Neuronal stem cell (in vitro differentiated cells): ENCODE measurements at regions not wholly inside any gene's neighbourhood (a gene's known extent, or its start where the extent isn't known, plus 50 kb on each side); places are given as distances from the start of the nearest gene placed in this dataset.
"Not testable (repeated sequence)": the region's sequence is repeated elsewhere in the genome, so short reads cannot be mapped to it uniquely, and the experiment has no call there.

Source experiments
- DNase-seq: peaks from one replicate; pipeline ENCODE4 v3.0.0-alpha.2; 2013; ENCODE audit warnings: low spot score
- H2AFZ ChIP-seq: one replicate; pipeline ENCODE4 v1.6.1; 2013; ENCODE audit warnings: mild to moderate bottlenecking, low read length, inconsistent platforms
- H2AK5ac ChIP-seq: 2 replicates; pipeline ENCODE4 v1.6.1; 2013; ENCODE audit warnings: low read depth, mild to moderate bottlenecking, inconsistent platforms, low read length, moderate library complexity, mixed read lengths
- H2BK120ac ChIP-seq: 2 replicates; pipeline ENCODE4 v1.6.1; 2013; ENCODE audit warnings: low read depth, mild to moderate bottlenecking, inconsistent platforms, low read length, moderate library complexity, mixed read lengths
- H2BK12ac ChIP-seq: one replicate; pipeline ENCODE4 v1.6.1; 2013; ENCODE audit warnings: low read length, inconsistent platforms
- H2BK15ac ChIP-seq: 2 replicates; pipeline ENCODE4 v1.6.1; 2013; ENCODE audit warnings: mild to moderate bottlenecking, low read length, inconsistent platforms, mixed read lengths
- H2BK5ac ChIP-seq: one replicate; pipeline ENCODE4 v1.6.1; 2013; ENCODE audit warnings: inconsistent platforms, mild to moderate bottlenecking, low read length, moderate library complexity
- H3K14ac ChIP-seq: one replicate; pipeline ENCODE4 v1.6.1; 2013; ENCODE audit warnings: low read length, inconsistent platforms
- H3K18ac ChIP-seq: 2 replicates; pipeline ENCODE4 v1.6.1; 2013; ENCODE audit warnings: low read length, inconsistent platforms
- H3K23ac ChIP-seq: 2 replicates; pipeline ENCODE4 v1.6.1; 2013; ENCODE audit warnings: low read depth, mild to moderate bottlenecking, mixed read lengths, low read length, inconsistent platforms; ENCODE audit not compliant: poor library complexity
- H3K27ac ChIP-seq: replicated peaks from 3 replicates; pipeline ENCODE4 v1.5.1; 2013; ENCODE audit warnings: low read length, inconsistent platforms
- H3K27me3 ChIP-seq, 3 experiments: 2 replicates each; pipeline ENCODE4 v1.6.1; 2013; ENCODE audit warnings: low read length in 3 of 3, mild to moderate bottlenecking in 2 of 3, inconsistent platforms in 1 of 3, low read depth in 1 of 3, mixed read lengths in 1 of 3, moderate library complexity in 1 of 3; ENCODE audit not compliant: control insufficient read depth in 3 of 3, insufficient read depth in 3 of 3
- H3K36me3 ChIP-seq, 2 donors: replicated peaks in 1 of 2; 2 replicates each; pipeline ENCODE4 v1.6.1; 2013; ENCODE audit warnings: low read length in 2 of 2; ENCODE audit not compliant: control insufficient read depth in 2 of 2, insufficient read depth in 2 of 2
- H3K4ac ChIP-seq: 2 replicates; pipeline ENCODE4 v1.6.1; 2013; ENCODE audit warnings: inconsistent platforms, mild to moderate bottlenecking, low read length, moderate library complexity
- H3K4me1 ChIP-seq, 2 donors: 1 replicate in 1 of 2; 2 replicates in 1 of 2; pipeline ENCODE4 v1.6.1; 2013; ENCODE audit warnings: low read length in 2 of 2, low read depth in 1 of 2; ENCODE audit not compliant: control insufficient read depth in 2 of 2, insufficient read depth in 1 of 2
- H3K4me2 ChIP-seq: one replicate; pipeline ENCODE4 v1.6.1; 2013; ENCODE audit warnings: mild to moderate bottlenecking, low read length, inconsistent platforms; ENCODE audit not compliant: insufficient read depth, poor library complexity, severe bottlenecking
- H3K4me3 ChIP-seq, 2 donors: 2 replicates each; pipeline ENCODE4 v1.5.1; 2013; ENCODE audit warnings: low read length in 2 of 2, mild to moderate bottlenecking in 2 of 2, inconsistent platforms in 1 of 2, moderate library complexity in 1 of 2
- H3K79me1 ChIP-seq: one replicate; pipeline ENCODE4 v1.6.1; 2013; ENCODE audit warnings: low read depth, mild to moderate bottlenecking, inconsistent platforms, low read length, moderate library complexity
- H3K9ac ChIP-seq: one replicate; pipeline ENCODE4 v1.6.1; 2013; ENCODE audit warnings: mild to moderate bottlenecking, low read depth, low read length, inconsistent platforms; ENCODE audit not compliant: poor library complexity
- H3K9me3 ChIP-seq, 2 donors: replicated peaks in 1 of 2; 2 replicates each; pipeline versions ENCODE3 to v1.6.1; 2013; ENCODE audit warnings: low read length in 2 of 2, mild to moderate bottlenecking in 2 of 2, inconsistent platforms in 1 of 2, low read depth in 1 of 2, mixed read lengths in 1 of 2, moderate library complexity in 1 of 2; ENCODE audit not compliant: control insufficient read depth in 2 of 2, insufficient read depth in 1 of 2
- H4K8ac ChIP-seq: one replicate; pipeline ENCODE4 v1.6.1; 2013; ENCODE audit warnings: low read depth, mild to moderate bottlenecking, inconsistent platforms, low read length, moderate library complexity
- H4K91ac ChIP-seq: one replicate; pipeline ENCODE4 v1.6.1; 2013; ENCODE audit warnings: low read length, low read depth, mild to moderate bottlenecking, inconsistent platforms; ENCODE audit not compliant: poor library complexity
- WGBS, 2 donors: extraction: QIAGEN DNeasy Blood & Tissue Kit; methylation state at CpG; one replicate each; pipeline ENCODE4 v1.1.7; 2013; ENCODE audit warnings: missing lambda C conversion rate in 2 of 2, mixed read lengths in 1 of 2; ENCODE audit not compliant: insufficient read length in 2 of 2, insufficient replicate concordance in 1 of 2; ENCODE audit errors: extremely low coverage in 2 of 2; 5-methylcytosine and 5-hydroxymethylcytosine counted together

- not testable (repeated sequence) for H2BK15ac ChIP-seq, H2AK5ac ChIP-seq, H2BK120ac ChIP-seq, H3K79me1 ChIP-seq, H2AFZ ChIP-seq, H3K27ac ChIP-seq, H3K4ac ChIP-seq, H2BK12ac ChIP-seq, H3K4me3 ChIP-seq, H3K27me3 ChIP-seq, H3K9ac ChIP-seq, H2BK5ac ChIP-seq, DNase-seq, H3K4me1 ChIP-seq, H3K36me3 ChIP-seq, H3K9me3 ChIP-seq, H4K8ac ChIP-seq, H3K18ac ChIP-seq, H3K14ac ChIP-seq, H3K4me2 ChIP-seq, H4K91ac ChIP-seq, H3K23ac ChIP-seq
- WGBS, 2 donors = no CpG with 5 or more reads among the region's 8 CpGs
These were observed 131.5 kb downstream of the PLCE1 start for GRCh38 chr10:94125268-94125667.

- no peak overlapping the region for H3K27ac ChIP-seq
- H2BK120ac ChIP-seq = no peak overlapping the region
- no peak overlapping the region for H4K8ac ChIP-seq
- peaks cover 0 to 7% of the 10 kb centered on the region in 2 donors for H3K4me1 ChIP-seq
- no peaks in the 10 kb centered on the region for H3K27me3 ChIP-seq
- no peak overlapping the region for H2AK5ac ChIP-seq
- DNase-seq = no peak
- no peak overlapping the region for H3K9ac ChIP-seq
- H3K4ac ChIP-seq = no peak overlapping the region
- H3K4me2 ChIP-seq = no peak overlapping the region
- H3K79me1 ChIP-seq = no peaks in the 10 kb centered on the region
- no peak overlapping the region for H3K23ac ChIP-seq
- no peak overlapping the region for H3K4me3 ChIP-seq
- no peak overlapping the region for H2BK15ac ChIP-seq
- no peak overlapping the region for H2BK5ac ChIP-seq
- no peak overlapping the region for H2AFZ ChIP-seq
- H3K36me3 ChIP-seq = no peaks in the 10 kb centered on the region
- H4K91ac ChIP-seq = no peak overlapping the region
- H3K18ac ChIP-seq = no peak overlapping the region
- H3K9me3 ChIP-seq = no peaks in the 10 kb centered on the region
- no peak overlapping the region for H3K14ac ChIP-seq
- no peak overlapping the region for H2BK12ac ChIP-seq
These were observed 132.1 kb downstream of the PLCE1 start for GRCh38 chr10:94125856-94126255.

- Histone ChIP-seq H4K8ac (no peak overlapping the region), H2AK5ac (no peak overlapping the region), H3K23ac (no peak overlapping the region), H3K9me3 (no peaks in the 10 kb centered on the region), H4K91ac (no peak overlapping the region), H3K18ac (no peak overlapping the region), H2BK12ac (no peak overlapping the region), H2AFZ (no peak overlapping the region), H2BK15ac (no peak overlapping the region), H3K27ac (no peak overlapping the region), H3K79me1 (no peaks in the 10 kb centered on the region), H3K36me3 (no peaks in the 10 kb centered on the region), H2BK5ac (no peak overlapping the region), H3K27me3 (no peaks in the 10 kb centered on the region), H3K14ac (no peak overlapping the region), H3K4me2 (no peak overlapping the region), H2BK120ac (no peak overlapping the region), H3K4me1 (peaks cover 0 to 2% of the 10 kb centered on the region in 2 donors), H3K4ac (no peak overlapping the region), H3K4me3 (no peak overlapping the region), H3K9ac (no peak overlapping the region)
- DNase-seq = no peak
- WGBS, 2 donors = no CpG with 5 or more reads among the region's 2 CpGs
These were observed 135.8 kb downstream of the PLCE1 start for GRCh38 chr10:94129393-94130130.

GRCh38 chr10:94131885-94132284 is 138.2 kb downstream of the PLCE1 start:
- Histone ChIP-seq H3K4me2 (no peak overlapping the region), H3K4me1 (peaks cover 0 to 2% of the 10 kb centered on the region in 2 donors), H2BK12ac (no peak overlapping the region), H3K9ac (no peak overlapping the region), H3K4ac (no peak overlapping the region), H4K8ac (no peak overlapping the region), H4K91ac (no peak overlapping the region), H3K27ac (no peak overlapping the region), H3K14ac (no peak overlapping the region), H2AFZ (no peak overlapping the region), H3K23ac (no peak overlapping the region), H3K79me1 (no peaks in the 10 kb centered on the region), H3K36me3 (no peaks in the 10 kb centered on the region), H3K27me3 (no peaks in the 10 kb centered on the region), H2BK120ac (no peak overlapping the region), H2BK5ac (no peak overlapping the region), H3K4me3 (no peak overlapping the region), H2AK5ac (no peak overlapping the region), H3K9me3 (no peaks in the 10 kb centered on the region), H3K18ac (no peak overlapping the region), H2BK15ac (no peak overlapping the region)
- no CpG with 5 or more reads among the region's 3 CpGs for WGBS, 2 donors
- no peak for DNase-seq
